NCI-H146 treated with DMSO at 0.1 percent for 48 hours (cell line): ENCODE measurements at regions not wholly inside any gene's neighbourhood (a gene's known extent, or its start where the extent isn't known, plus 50 kb on each side); places are given as distances from the start of the nearest gene placed in this dataset.
"Not testable (repeated sequence)": the region's sequence is repeated elsewhere in the genome, so short reads cannot be mapped to it uniquely, and the experiment has no call there.

Source experiments
- DNase-seq: peaks from one replicate; lab custom pipeline; 2025; ENCODE audit not compliant: unreplicated experiment; lab: John Stamatoyannopoulos, UW

DNA sequence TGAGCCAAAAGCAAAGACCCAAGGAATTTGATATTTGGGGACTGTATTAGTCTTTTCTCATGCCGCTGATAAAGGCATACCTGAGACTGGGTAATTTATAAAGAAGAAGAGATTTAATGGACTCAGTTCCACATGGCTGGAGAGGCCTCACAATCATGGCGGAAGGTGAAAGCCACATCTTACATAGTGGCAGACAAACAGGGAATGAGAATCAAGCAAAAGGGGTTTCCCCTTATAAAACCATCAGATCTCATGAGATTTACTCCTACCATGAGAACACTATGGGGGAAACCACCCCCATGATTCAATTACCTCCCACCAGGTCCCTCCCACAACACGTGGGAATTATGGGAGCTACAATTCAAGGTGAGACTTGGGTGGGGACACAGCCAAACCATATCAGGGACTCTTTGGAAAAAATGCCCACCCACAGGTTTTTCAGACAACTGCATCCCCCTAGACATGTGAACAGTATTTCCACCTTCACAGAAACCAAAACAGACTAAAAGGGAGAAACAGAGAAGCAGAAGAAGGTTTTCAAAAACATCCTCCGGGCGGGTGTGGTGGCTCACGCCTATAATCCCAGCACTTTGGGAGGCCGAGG, 482.1 kb upstream of the PROK2 start:
- DNase-seq: not testable (repeated sequence)

DNA sequence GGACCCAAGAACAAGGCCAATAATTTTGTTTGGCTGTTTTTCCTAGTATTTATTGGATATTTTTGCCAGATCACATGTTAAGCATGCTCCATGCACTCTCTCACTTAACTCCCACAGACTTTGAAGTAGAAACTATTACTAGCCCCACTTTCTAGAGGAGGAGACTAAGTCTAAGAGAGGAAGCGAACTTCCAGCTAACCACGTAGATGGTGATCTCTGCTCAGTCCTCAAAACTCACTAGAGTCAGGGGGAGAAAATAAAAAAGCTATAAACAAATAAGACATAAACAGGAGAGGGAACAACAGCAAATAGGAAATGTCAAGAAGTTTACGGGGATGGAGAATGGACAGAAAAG, 481.0 kb upstream of the PROK2 start:
- DNase-seq: no peak

DNA sequence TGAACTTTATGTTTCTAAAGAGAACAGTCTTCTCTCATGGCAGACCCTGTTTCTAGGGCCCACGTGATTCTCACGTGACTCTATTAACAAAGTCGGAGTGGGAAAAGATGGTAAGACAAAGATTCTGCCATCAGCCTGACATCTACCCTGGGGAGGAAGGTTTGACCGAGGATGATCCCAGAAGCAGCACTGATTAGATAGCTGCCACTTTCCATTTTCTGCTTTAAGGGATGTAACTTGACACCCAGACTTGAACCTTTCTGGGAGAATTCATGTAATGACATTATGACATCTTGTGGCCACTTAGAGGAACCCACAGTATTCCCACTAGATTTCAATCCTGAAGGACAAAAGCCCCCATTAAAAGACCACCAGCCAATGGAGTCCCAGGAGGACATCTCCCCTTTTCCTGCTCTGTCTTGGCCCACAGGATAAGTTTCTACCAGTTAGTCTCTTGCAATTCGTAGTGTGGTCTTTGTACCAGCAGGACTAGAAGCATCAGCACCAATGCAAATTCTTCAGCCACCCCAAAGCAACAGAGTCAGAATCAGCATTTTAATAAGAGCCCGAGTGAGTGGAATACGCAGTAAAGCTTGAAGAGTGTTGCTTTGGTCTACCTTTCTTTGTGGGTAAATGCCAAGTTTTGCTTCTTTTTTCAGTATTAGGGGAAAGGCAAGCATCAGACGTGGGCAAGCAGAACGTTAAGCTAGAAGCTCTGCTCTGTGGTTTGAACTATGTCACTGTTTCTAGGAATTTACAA, 480.5 kb upstream of the PROK2 start:
- no peak for DNase-seq

DNA sequence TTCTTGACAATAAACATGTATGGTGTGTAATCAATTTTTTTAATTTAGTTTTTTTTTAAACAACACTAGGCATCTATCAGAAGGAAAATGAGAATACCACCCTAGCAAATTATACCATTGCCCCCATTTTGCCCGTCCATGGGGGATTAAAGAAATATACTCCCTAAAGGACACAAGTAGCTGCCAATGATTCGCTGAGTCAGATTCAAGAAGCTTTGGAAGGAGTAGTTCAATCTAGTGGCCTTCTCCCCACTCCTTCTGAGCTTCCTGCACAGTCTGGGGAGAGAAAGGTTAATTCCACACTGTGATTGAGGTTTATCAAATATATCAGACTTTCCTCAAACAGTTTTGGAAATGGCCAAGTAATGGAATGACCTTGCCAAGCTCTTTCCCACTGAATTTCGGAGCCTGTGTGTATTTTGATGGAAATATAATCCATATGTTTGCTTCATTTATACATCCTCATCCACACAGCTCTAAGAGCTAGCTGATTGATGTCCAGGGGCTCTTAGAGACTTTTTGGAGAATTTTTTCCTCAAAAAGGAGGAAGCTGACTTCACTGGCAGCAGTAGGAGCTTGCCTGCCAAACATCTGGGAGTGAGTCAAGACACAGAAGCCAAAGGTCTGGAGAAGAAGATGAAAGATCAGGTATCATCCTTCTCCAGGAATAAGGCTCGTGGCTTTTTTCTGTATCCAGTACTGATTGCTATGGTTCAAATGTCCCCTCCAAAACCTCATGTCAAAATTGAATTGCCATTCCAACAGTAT, 478.5 kb upstream of the PROK2 start:
- DNase-seq: no peak

DNA sequence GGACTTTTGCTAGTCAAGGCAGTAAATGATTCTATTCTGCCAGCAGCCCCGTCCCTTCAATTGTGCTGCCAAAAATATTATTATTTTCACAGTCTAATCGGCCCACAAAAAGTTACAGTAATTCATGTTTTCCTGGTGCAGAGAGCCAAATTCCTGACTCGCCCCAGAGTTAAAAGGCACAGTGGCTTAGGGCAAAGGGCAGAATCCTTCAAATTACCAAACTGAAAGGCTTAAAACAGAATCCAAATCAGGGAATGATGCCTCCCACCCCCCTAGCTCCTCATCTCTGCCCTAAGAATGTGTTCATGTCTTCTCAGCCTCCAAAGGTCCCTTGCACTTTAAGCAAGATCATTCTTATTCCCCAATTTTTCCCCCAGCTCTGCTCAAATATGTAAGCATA, 477.8 kb upstream of the PROK2 start:
- DNase-seq: no peak

DNA sequence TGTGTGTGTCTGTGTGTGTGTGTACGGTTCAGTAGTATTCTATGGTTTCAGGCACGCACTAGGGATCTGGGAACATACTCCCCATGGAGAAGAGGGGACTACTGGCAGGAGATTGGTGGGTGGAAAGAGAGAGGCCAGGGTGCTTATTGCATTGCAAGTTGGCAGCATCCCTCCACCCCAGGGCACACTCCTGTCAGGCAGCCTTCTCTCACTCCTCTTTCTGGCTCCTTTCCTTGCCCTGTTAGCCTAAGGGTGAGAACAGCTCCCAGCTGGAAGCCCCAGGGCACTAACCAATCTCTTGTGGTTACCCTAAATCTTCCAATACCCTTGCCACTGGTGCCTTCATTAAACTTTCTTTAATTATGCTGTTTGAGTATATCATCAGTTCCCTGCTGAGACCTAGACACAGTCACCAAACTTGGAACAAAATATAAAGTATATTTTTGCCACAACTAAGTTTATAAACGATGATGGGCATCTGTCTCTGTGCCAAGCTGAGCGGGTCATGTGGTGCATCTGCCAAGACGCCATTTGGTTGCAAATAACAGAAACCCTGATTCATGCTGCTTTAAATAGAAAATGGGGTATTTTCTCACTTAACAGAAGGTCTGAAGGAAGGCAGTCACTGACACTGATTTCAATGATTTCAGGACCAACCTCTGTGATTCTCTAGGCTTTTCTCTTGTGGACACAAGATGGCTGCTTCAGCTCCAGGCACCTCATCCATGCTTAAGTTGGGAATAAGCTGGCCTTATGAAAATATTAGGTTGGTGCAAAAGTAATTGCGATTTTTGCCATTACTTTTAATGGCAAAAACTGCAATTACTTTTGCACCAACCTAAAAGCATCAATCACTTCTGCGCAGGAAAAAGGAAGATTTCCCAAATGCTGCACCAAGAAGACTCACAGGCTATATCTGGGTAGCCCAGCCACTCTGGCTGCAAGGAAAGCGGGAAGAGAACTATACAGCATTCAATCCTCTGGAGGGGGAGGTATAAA, 476.9 kb upstream of the PROK2 start:
- no peak for DNase-seq

DNA sequence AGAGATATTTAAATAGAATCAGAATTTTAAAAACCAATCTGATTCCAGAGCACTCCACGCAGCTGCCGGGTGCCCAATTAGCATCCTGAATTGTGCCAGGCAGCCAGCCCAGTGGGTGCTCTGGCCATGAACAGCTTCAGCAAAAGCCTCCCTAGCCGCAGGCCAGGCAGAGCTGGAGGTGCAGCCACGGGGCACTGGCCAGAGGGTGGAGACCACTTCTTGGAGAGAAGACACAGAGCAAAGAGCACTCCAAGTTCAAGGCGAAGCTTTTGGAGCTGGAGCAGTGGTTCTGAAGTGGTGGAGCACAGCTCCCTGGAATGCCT, 475.6 kb upstream of the PROK2 start:
- no peak for DNase-seq

DNA sequence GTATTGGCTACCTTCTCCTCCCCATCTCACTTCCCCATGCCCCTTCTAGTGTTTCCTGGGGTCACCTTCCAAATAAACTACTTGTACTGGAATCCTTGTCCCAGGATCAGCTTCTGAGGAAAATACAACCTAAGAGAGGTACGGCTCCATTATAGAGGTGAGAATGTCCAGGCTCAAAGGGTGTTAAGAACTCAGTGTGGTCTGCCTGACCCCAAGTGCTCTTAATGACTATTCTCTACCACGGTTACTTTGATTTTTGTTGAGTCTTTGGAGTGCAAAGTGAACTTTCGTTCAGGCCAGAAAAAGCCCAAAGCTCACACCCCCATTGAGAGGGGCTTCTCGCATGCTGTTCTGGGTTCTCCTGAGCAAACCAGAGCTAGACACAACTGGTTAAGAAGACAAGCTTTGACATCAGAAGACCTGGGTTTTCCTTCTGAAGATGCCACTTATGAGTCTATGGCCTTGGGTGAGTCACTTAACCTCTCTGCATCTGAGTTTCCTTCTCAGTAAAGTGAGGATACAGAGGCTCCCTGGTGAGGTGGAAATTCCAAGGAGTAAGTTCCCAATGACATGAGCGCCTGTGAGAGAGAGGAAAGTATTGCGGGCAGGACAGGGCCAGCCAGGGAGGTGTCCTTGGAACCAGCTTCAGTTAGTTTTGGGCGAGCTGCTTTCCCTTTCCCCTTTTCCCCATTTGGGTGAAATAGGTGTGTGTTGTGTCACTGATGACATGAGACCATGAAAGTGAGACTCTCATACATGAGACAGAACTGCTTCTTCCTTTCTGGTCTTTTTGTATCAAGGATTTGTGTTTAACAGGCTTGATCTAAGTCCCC, 475.0 kb upstream of the PROK2 start:
- DNase-seq: no peak

DNA sequence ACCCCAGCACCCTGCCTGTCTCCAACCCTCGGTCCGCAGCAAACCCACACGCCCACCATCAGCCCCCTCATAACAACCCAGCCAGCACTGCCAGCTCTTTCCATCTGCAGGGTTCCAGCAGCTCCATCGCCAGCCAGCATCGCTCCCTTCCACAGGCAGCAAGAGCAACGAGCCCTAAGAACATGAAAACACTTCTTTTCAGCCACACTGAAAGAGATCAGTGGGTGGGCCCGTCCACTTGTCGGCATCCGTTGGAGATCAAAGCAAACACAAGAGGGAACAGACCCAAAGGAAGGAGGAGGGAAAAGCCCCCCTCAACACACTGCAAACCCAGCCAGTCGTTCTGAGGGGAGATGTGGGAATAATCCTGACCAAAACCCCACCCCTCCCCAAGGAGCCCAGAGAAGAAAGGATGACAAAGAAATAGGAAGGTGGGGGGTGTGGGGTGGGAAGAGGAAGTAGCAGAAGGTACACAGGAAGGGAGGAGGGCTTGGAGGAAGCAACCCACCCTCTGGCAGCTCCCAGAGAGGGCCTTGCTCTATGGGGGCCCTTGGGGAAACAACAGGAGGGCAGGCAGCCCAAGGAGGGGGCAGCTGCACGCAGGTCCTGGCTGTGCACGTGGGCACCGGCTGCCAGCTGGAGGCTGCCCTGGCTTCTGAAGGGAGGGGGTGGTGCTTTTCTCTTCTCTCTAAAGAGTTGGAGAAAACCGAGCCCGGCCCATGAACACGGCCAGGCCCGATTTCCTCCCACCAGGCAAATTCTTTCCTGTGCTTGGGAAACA, 473.6 kb upstream of the PROK2 start:
- no peak for DNase-seq

DNA sequence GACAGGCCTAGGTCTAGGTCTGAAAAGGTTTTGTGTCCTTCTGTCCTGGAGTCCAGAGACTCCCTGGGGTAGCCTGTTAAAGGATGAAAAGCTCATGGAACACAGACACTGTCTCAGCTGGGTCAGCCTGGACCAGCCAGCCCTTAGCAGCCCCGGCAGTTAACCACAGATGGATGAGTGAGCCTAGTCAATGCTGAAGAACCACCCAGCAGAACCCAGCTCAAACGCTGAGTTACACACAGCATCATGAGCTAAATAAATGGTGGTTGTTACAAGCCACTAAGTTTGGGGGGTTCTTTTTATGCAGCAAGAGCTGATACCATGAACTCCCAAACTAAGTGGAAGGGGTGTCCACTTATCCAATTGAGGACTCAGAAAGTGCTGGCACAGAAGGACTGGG, 472.8 kb upstream of the PROK2 start:
- DNase-seq: no peak

DNA sequence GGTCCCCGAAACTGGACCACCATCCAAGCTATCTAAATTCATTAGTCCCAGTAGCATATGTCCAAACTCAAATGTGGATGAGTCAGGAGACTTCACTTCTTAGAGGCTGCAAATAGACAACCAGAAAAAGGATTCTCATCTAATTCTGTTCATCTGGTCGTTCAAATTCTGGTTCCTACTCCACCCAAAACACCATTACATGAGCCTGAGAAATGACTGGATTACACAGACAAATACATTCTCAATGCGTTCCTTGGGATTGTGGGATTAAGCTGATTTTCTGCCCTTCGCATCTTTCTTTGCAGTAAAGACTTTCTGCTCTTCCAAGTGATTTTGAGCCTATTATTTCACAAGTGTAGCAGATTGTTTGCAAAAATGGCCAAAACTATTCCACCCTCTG, 472.3 kb upstream of the PROK2 start:
- no peak for DNase-seq

DNA sequence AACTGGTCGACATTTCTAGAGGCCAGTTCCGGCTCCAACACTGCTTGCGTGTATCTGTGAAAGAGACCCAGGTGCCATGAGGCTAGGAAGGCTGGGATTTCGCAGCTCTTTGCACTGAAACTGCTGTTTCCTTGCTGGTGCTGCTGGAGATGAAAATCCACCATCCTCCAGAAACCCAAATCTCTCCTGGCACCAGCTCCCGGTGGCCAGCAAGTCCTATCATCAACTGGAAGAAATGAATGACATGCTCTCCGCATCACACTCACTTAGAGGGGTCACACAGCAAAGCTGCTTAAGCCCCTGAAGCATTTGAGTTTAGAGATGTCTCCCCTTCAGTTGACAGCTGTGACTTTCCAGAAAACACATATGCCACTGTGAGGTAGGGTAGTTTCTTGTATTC, 471.8 kb upstream of the PROK2 start:
- no peak for DNase-seq

DNA sequence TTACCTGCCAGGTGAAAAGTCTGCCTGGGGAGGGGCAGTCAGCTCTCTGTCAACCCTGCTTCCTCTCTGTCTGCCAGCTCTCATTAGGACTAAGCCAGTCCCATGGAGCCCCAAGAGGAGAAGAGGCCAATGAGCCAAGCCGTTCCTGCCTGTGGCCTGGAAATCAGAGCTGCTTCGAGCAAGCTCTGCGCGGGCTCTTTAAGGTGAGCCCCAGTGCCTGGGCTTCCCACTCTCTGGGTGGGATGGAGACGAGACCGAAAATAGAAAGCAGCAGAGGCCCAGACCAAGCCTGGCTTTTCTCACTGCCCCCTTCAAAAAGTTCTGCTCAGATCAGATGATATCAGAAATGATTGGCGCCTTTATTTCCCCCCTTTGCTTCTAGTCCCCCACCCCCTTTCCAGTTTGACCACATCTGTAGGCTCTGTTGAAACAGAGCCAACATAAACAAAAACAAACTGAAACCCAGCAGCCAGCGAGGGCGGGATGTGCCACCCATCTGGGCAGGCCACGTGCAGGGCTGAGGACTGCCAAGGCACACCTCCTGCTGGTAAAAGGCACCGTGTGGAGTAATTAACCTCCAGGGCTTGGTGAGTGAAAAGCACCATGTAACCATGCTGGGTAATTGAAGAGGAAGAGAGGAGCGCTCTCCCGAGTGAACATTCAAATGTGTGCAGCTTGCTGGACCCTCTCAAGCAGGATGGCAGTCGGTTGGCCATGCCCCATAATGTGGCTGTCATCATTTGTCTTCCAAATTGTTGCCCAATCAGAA, 471.0 kb upstream of the PROK2 start:
- DNase-seq: peak; percentile 38

DNA sequence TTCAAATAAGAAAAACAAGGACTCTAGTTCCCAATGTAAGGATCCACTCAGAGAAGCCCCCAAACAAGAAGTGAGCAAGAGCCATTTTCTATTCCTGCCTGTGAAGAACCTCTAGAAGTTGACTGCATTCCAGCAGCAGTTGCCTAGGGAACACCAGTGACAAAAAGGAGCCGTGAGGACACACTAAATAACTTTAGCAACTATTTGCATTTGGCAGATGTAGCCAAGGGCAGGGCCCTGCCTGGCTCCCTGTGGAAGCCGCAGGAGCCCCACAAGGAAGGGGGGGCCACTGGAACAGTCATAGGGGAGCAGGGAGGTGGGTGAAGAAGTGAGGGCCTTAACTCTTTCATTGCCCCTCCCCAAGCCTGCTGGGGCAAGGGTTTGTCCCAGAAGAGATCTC, 470.2 kb upstream of the PROK2 start:
- no peak for DNase-seq

DNA sequence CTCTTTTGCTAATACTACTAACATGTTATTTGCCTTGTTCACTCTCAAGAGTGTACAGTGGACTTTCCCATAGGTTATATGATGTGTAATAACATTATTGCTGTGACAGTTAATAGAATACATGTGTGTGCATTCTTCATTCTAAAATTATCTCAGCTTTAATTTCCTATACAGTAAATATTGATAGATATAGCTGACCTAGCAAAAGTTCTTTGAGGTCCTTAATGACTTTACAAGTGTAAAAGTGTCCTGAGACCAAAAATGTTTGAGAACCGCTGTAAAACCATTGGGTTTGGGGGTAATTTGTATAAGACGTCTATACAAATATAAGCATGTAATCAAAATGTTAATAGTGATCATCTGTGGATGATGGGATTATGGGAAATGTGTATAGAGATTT, 469.5 kb upstream of the PROK2 start:
- no peak for DNase-seq

DNA sequence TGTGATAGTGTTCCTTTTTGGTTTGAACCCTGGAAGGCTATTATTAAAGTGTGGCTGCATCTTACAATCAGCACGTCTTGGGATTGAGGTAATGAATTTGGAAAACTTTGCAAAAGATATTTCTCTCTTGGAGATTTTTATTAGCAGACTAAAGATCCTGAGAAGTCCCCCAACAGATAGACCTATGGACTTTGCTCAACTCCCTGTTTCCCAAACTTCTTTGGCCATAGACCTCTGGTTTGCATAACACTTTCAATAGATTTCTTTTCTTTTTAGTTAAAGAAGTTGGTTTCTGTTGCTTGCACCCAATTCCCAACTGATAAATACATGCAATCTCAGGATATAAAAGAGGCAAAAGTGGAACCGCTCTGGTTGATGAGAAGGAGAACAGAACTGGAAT, 465.8 kb upstream of the PROK2 start:
- no peak for DNase-seq

DNA sequence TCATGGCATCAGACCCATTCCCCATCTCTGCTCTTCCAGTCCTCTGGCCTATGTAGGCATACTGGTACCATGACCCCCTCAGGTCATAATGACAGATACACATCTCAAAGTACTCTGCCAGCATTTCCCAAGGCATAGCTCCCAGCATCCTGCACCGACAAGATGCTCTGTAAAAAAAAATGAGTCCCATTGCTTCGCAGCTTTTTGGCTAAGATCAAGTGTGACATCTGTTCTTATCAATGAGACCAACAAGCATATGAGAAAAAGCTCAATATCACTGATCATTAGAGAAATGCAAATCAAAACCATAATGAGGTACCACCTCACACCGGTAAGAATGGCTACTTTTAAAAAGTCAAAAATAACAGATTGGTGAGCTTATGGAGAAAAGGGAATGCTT, 463.9 kb upstream of the PROK2 start:
- no peak for DNase-seq

DNA sequence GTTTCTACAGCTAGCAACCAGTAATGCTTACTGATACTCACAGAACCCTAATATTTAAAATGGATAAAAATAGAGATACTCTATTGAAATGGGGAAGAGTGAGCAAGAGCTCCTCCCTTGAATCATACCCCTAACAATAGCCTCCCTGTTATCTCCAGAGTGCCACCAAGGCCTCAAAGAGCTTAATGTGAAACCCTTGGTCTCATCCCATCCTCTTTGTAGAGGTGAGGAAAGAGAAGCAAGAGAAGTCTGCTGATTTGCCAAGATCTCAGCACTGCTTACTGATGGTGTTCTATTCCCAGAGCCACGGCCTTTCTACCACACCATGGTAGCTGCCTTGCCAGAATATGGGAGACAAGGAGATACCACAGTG, 463.4 kb upstream of the PROK2 start:
- no peak for DNase-seq
